ENCODE measurements at regions not wholly inside any gene's neighbourhood (a gene's known extent, or its start where the extent isn't known, plus 50 kb on each side); places are given as distances from the start of the nearest gene placed in this dataset.

- Histone ChIP-seq H3K4me1 (ENCODE audit: control insufficient read depth in 2 of 2, insufficient read depth in 2 of 2, low read length in 2 of 2) (no peaks in the 10 kb centered on the region), H3K27ac (ENCODE audit: low read length in 2 of 2) (no peak overlapping the region), H3K27me3 (replicated peaks in 1 of 4; ENCODE audit: control extremely low read depth in 1 of 4, control insufficient read depth in 3 of 4, insufficient read depth in 4 of 4, low read length in 3 of 4) (no peaks in the 10 kb centered on the region), H3K9me3 (ENCODE audit: control extremely low read depth in 1 of 3, control insufficient read depth in 2 of 3, insufficient read depth in 1 of 3, low read length in 2 of 3) (no peaks in the 10 kb centered on the region), H4K20me1 (ENCODE audit: control insufficient read depth, insufficient read depth, low read length, poor library complexity, severe bottlenecking) (no peaks in the 10 kb centered on the region), H3K36me3 (replicated peaks in 1 of 2; ENCODE audit: control extremely low read depth in 1 of 2, control insufficient read depth in 1 of 2, extremely low read depth in 1 of 2, insufficient read depth in 2 of 2, low read length in 1 of 2) (no peaks in the 10 kb centered on the region), H3K79me2 (ENCODE audit: control insufficient read depth, insufficient read depth, low read length) (no peaks in the 10 kb centered on the region), H3K4me3 (ENCODE audit: control extremely low read depth in 1 of 5, extremely low read depth in 1 of 5, insufficient read depth in 1 of 5, low read depth in 2 of 5, low read length in 4 of 5) (no peak overlapping the region), H3K4me2 (replicated peaks; ENCODE audit: low read depth, low read length, poor library complexity, severe bottlenecking) (no peak overlapping the region), H2AFZ (ENCODE audit: insufficient read depth, low read depth, low read length, poor library complexity, severe bottlenecking) (no peak overlapping the region), H3K9ac (ENCODE audit: low read length) (no peak overlapping the region)
- ATAC-seq (ENCODE audit: low read depth) (no peak), DNase-seq (no peak)
- no peak for TF ChIP-seq CTCF (IDR thresholded peaks at IDR 0.05)
- no peak for TF ChIP-seq EZH2 (IDR thresholded peaks at IDR 0.05; ENCODE audit: borderline replicate concordance, insufficient read depth, low read depth, low read length, poor library complexity, severe bottlenecking)
- no peak overlapping the region for H3K27ac Mint-ChIP-seq
- WGBS (ENCODE audit: insufficient coverage): 80% methylated on average over 3 of the region's 3 CpGs
- intact Hi-C loops (cut with micrococcal nuclease): no loop called here
- CTCF ChIA-PET: no interaction called here
- H3K27me3 Mint-ChIP-seq: peaks cover 5% of the 10 kb centered on the region
- no peak overlapping the region for H3K4me3 Mint-ChIP-seq
- POLR2A ChIA-PET: no interaction called here
- H3K4me1 Mint-ChIP-seq: no peaks in the 10 kb centered on the region
- H3K9me3 Mint-ChIP-seq (ENCODE audit: insufficient read depth): no peaks in the 10 kb centered on the region
Measured at GRCh38 chr3:178048768-178049167, 487.5 kb upstream of the KCNMB2 start.

- ChIA-PET CTCF (no interaction called here), POLR2A (no interaction called here)
- H3K79me2 ChIP-seq (ENCODE audit: control insufficient read depth, insufficient read depth, low read length): no peaks in the 10 kb centered on the region
- no peaks in the 10 kb centered on the region for H3K4me1 ChIP-seq (ENCODE audit: control insufficient read depth in 2 of 2, insufficient read depth in 2 of 2, low read length in 2 of 2)
- WGBS (ENCODE audit: insufficient coverage): no CpG with 5 or more reads among the region's 3 CpGs
- no peak overlapping the region for H2AFZ ChIP-seq (ENCODE audit: insufficient read depth, low read depth, low read length, poor library complexity, severe bottlenecking)
- H3K27me3 ChIP-seq (replicated peaks in 1 of 4; ENCODE audit: control extremely low read depth in 1 of 4, control insufficient read depth in 3 of 4, insufficient read depth in 4 of 4, low read length in 3 of 4): no peaks in the 10 kb centered on the region
- no peak overlapping the region for H3K4me2 ChIP-seq (replicated peaks; ENCODE audit: low read depth, low read length, poor library complexity, severe bottlenecking)
- no peak for ATAC-seq (ENCODE audit: low read depth)
- no peak overlapping the region for H3K4me3 Mint-ChIP-seq
- no peak for DNase-seq
- H3K27ac ChIP-seq (ENCODE audit: low read length in 2 of 2): no peak overlapping the region
- H3K9me3 ChIP-seq (ENCODE audit: control extremely low read depth in 1 of 3, control insufficient read depth in 2 of 3, insufficient read depth in 1 of 3, low read length in 2 of 3): no peaks in the 10 kb centered on the region
- H3K27ac Mint-ChIP-seq: no peak overlapping the region
- no peak overlapping the region for H3K9ac ChIP-seq (ENCODE audit: low read length)
- peaks cover 4% of the 10 kb centered on the region for H3K27me3 Mint-ChIP-seq
- H3K9me3 Mint-ChIP-seq (ENCODE audit: insufficient read depth): no peaks in the 10 kb centered on the region
- H3K4me3 ChIP-seq (ENCODE audit: control extremely low read depth in 1 of 5, extremely low read depth in 1 of 5, insufficient read depth in 1 of 5, low read depth in 2 of 5, low read length in 4 of 5): no peak overlapping the region
- no peaks in the 10 kb centered on the region for H3K36me3 ChIP-seq (replicated peaks in 1 of 2; ENCODE audit: control extremely low read depth in 1 of 2, control insufficient read depth in 1 of 2, extremely low read depth in 1 of 2, insufficient read depth in 2 of 2, low read length in 1 of 2)
- no peaks in the 10 kb centered on the region for H4K20me1 ChIP-seq (ENCODE audit: control insufficient read depth, insufficient read depth, low read length, poor library complexity, severe bottlenecking)
- no peaks in the 10 kb centered on the region for H3K4me1 Mint-ChIP-seq
- intact Hi-C loops (cut with micrococcal nuclease): no loop called here
- TF ChIP-seq CTCF (IDR thresholded peaks at IDR 0.05) (no peak), EZH2 (IDR thresholded peaks at IDR 0.05; ENCODE audit: borderline replicate concordance, insufficient read depth, low read depth, low read length, poor library complexity, severe bottlenecking) (no peak)
Measured at GRCh38 chr3:178054471-178054870, 481.8 kb upstream of the KCNMB2 start.
